HEK293T (cell line): ENCODE measurements at regions not wholly inside any gene's neighbourhood (a gene's known extent, or its start where the extent isn't known, plus 50 kb on each side); places are given as distances from the start of the nearest gene placed in this dataset.

Experiments
- ARNT ChIP-seq: fragments of 450-650 bp; IDR thresholded peaks from 2 replicates; pipeline ENCODE4 v1.6.1; 2017; ENCODE audit warnings: mild to moderate bottlenecking
- BHLHE40 ChIP-seq: fragments of 450-650 bp; IDR thresholded peaks from 2 replicates; pipeline ENCODE4 v1.6.1; 2016; ENCODE audit warnings: mild to moderate bottlenecking, moderate library complexity, borderline replicate concordance
- FOXA1 ChIP-seq: fragments of 450-650 bp; IDR thresholded peaks from 2 replicates; pipeline ENCODE4 v1.6.1; 2016; ENCODE audit warnings: mild to moderate bottlenecking
- FOXK2 ChIP-seq: fragments of 450-650 bp; IDR thresholded peaks from 2 replicates; pipeline ENCODE4 v1.6.1; 2016; ENCODE audit warnings: mild to moderate bottlenecking
- SP1 ChIP-seq: fragments of 450-650 bp; IDR thresholded peaks from 2 replicates; pipeline ENCODE4 v1.6.1; 2017
- SUZ12 ChIP-seq: fragments of 450-650 bp; IDR thresholded peaks from 2 replicates; pipeline ENCODE4 v1.6.1; 2016; ENCODE audit warnings: mild to moderate bottlenecking

DNA sequence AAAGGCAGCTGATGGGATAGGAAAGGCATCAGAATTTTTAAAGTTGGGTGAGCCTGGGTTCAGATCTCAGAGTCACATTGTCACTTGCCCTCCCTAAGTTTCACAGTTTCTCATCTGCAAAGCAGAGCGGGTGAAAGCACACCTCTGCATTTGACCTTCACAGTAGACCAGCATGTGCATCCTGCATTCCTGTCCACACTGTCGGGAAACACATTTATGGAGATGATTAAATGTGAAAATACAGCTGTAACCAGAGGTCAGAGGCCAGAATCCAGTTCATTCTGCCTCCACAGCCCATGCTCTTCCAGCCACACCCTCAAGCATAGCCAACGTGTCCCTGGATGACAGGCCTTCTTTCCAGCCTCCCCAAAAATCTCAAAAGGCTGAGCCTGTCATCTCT is 392.0 kb upstream of the MYT1L start:
- TF ChIP-seq FOXA1, result no peak
- no peak for TF ChIP-seq SP1
- no peak for TF ChIP-seq BHLHE40
- TF ChIP-seq FOXK2, result no peak
- TF ChIP-seq SUZ12, result no peak
- no peak for TF ChIP-seq ARNT
